Lower lobe of right lung (tissue), 2 donors: ENCODE measurements at regions not wholly inside any gene's neighbourhood (a gene's known extent, or its start where the extent isn't known, plus 50 kb on each side); places are given as distances from the start of the nearest gene placed in this dataset.

ENCODE experiments used
- ATAC-seq, 2 donors: fragments of 200-7000 bp; cut with Tn5 transposase; one replicate each; pipeline ENCODE4 v1.9.1; 2020 to 2022; ENCODE audit warnings: mild to moderate bottlenecking in 2 of 2, moderate library complexity in 2 of 2
- DNase-seq: peaks from one replicate; pipeline ENCODE4 v3.0.0-alpha.2; 2020
- H3K27ac ChIP-seq: fragments of 200-600 bp; one replicate; pipeline ENCODE4 v1.8.0; 2022
- H3K27me3 ChIP-seq: fragments of 200-600 bp; one replicate; pipeline ENCODE4 v1.8.0; 2022; ENCODE audit warnings: low read depth
- H3K36me3 ChIP-seq: fragments of 200-600 bp; one replicate; pipeline ENCODE4 v1.8.0; 2022; ENCODE audit warnings: mild to moderate bottlenecking
- H3K4me1 ChIP-seq: fragments of 200-600 bp; one replicate; pipeline ENCODE4 v1.8.0; 2022
- H3K4me3 ChIP-seq: fragments of 200-600 bp; one replicate; pipeline ENCODE4 v1.8.0; 2022; ENCODE audit warnings: mild to moderate bottlenecking
- H3K9me3 ChIP-seq: fragments of 200-600 bp; one replicate; pipeline ENCODE4 v1.8.0; 2022
- CTCF ChIP-seq: fragments of 200-600 bp; IDR thresholded peaks from one replicate; pipeline ENCODE4 v1.8.0; 2022; ENCODE audit warnings: antibody characterized with exemption, mild to moderate bottlenecking
- intact Hi-C: fragments of 100-400 bp; cut with DNase I; formaldehyde crosslinking; loops from one replicate; pipeline ENCODE4 v1.11.0; 2022
- donor health status: DM: no; HTN: yes; CAD: no; lungs with severe emphysema.

- peak overlapping the region; percentile 84 for H3K4me3 ChIP-seq
- peaks cover 53% of the 10 kb centered on the region for H3K4me1 ChIP-seq
- intact Hi-C loops, result no loop called here
- H3K36me3 ChIP-seq, result peaks cover 21% of the 10 kb centered on the region
- TF ChIP-seq CTCF, result no peak
- no peak for DNase-seq
- no peak for ATAC-seq
- H3K27ac ChIP-seq, result peak overlapping the region; percentile 97
- H3K27me3 ChIP-seq, result no peaks in the 10 kb centered on the region
- H3K9me3 ChIP-seq, result no peaks in the 10 kb centered on the region
Observed at GRCh38 chr9:129498451-129499384, 122.2 kb downstream of the C9orf50 start.

- DNase-seq, result no peak
- Histone ChIP-seq H3K27me3 (no peaks in the 10 kb centered on the region), H3K4me3 (peak overlapping the region; percentile 84), H3K4me1 (peaks cover 59% of the 10 kb centered on the region), H3K9me3 (no peaks in the 10 kb centered on the region), H3K27ac (peak overlapping the region; percentile 97), H3K36me3 (peaks cover 20% of the 10 kb centered on the region)
- intact Hi-C loops, result no loop called here
- no peak for ATAC-seq
- no peak for TF ChIP-seq CTCF
Observed at GRCh38 chr9:129497813-129498450, 123.0 kb downstream of the C9orf50 start.

DNA sequence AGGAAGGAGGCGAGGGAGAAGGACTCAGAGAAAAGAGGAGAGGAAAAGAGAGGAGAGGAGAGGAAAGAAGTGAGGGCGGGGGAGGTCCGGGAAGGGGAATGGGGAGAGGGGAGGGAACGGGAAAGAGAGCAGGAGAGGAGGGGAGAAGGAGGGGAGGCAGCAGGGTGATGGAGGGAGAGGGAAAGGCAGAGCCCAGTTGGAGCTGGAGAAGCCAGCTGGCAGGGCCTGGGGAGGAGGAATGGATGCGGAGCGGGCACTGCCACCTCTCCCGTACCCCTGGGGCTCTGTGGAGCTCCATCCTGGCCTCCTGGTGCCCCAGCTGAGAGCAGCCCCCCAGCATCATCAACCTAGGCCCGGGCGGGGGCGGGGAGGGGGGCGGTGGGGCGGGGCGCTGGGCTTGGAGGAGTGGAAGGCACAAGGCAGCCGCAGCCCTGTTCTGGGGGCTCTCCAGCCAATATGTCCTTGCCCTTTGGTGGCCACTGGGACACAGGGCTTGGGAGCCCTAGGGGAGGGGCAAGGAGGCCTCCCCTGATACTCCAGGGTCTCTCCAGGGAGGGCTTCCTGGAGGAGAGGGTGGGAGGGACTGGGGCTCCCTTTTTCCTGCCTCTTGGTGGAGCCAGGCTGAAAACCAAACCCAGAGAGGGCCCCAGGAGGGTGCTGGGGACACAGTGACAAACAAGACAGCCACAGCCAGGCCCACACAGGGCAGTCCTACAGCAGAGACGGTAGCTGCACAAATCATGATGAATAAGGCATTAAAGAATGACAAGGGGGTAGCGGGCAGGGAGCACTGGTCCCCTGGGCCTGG, 123.7 kb downstream of the C9orf50 start:
- Histone ChIP-seq H3K4me1 (peaks cover 64% of the 10 kb centered on the region), H3K36me3 (peaks cover 20% of the 10 kb centered on the region), H3K9me3 (no peaks in the 10 kb centered on the region), H3K27me3 (no peaks in the 10 kb centered on the region), H3K4me3 (peak overlapping the region; percentile 84), H3K27ac (peak overlapping the region; percentile 97)
- ATAC-seq, result peak; percentile 4
- intact Hi-C loops, result no loop called here
- DNase-seq, result no peak
- no peak for TF ChIP-seq CTCF

GRCh38 chr9:129496473-129497004, 124.4 kb downstream of the C9orf50 start:
- H3K27ac ChIP-seq, result peak overlapping the region; percentile 97
- DNase-seq (peak; percentile 95), ATAC-seq (peak; percentile 83 to 84)
- intact Hi-C loops, result no loop called here
- H3K4me3 ChIP-seq, result peak overlapping the region; percentile 84
- TF ChIP-seq CTCF, result no peak
- H3K36me3 ChIP-seq, result peaks cover 24% of the 10 kb centered on the region
- no peaks in the 10 kb centered on the region for H3K27me3 ChIP-seq
- no peaks in the 10 kb centered on the region for H3K9me3 ChIP-seq
- H3K4me1 ChIP-seq, result peaks cover 65% of the 10 kb centered on the region
